Ectodermal cell (in vitro differentiated cells): ENCODE measurements at regions not wholly inside any gene's neighbourhood (a gene's known extent, or its start where the extent isn't known, plus 50 kb on each side); places are given as distances from the start of the nearest gene placed in this dataset.

ENCODE experiments used
- H3K27ac ChIP-seq: 2 replicates; pipeline ENCODE4 v1.7.0; 2013; ENCODE audit warnings: mild to moderate bottlenecking, low read depth, low read length; ENCODE audit not compliant: insufficient read depth, poor library complexity, severe bottlenecking
- H3K27me3 ChIP-seq: 2 replicates; pipeline ENCODE4 v1.7.0; 2013; ENCODE audit warnings: mild to moderate bottlenecking, low read length; ENCODE audit not compliant: insufficient read depth, control insufficient read depth, poor library complexity, severe bottlenecking
- H3K36me3 ChIP-seq: one replicate; pipeline ENCODE4 v1.7.0; 2013; ENCODE audit warnings: low read length; ENCODE audit not compliant: control insufficient read depth, insufficient read depth
- H3K4me1 ChIP-seq: one replicate; pipeline ENCODE4 v1.7.0; 2013; ENCODE audit warnings: low read length; ENCODE audit not compliant: control insufficient read depth, insufficient read depth
- H3K4me3 ChIP-seq: 2 replicates; pipeline ENCODE4 v1.7.0; 2013; ENCODE audit warnings: low read depth, low read length, control low read depth; ENCODE audit not compliant: insufficient read depth
- H3K9me3 ChIP-seq: 2 replicates; pipeline ENCODE4 v1.7.0; 2013; ENCODE audit warnings: mild to moderate bottlenecking, low read length, moderate library complexity; ENCODE audit not compliant: control insufficient read depth
- WGBS, 2 experiments: methylation state at CpG; one replicate each; pipeline ENCODE4 v1.1.7; 2013; ENCODE audit warnings: missing lambda C conversion rate in 2 of 2; 5-methylcytosine and 5-hydroxymethylcytosine counted together

DNA sequence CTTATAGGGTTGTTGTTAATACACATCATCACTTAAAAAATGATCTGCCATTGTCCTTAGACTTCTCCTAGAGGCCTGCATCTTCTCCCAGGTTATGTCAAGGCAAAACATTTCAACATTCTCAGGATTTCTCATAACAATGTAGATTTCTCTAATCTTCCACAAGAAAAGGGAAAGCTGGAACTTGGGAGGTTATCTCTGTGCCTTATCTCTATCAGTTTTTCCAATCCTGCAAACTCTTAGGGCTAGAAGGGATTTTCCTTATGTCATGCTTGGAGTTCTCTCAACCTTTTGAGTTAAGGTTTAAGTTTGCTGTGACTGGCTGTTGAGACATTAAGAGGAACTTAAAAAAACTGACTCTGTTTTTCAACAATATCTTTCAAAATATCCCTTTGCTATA is 300.6 kb upstream of the TFPI start:
- Histone ChIP-seq H3K4me1 (no peaks in the 10 kb centered on the region), H3K27me3 (no peaks in the 10 kb centered on the region), H3K27ac (no peak overlapping the region), H3K4me3 (no peak overlapping the region), H3K36me3 (no peaks in the 10 kb centered on the region), H3K9me3 (no peaks in the 10 kb centered on the region)

DNA sequence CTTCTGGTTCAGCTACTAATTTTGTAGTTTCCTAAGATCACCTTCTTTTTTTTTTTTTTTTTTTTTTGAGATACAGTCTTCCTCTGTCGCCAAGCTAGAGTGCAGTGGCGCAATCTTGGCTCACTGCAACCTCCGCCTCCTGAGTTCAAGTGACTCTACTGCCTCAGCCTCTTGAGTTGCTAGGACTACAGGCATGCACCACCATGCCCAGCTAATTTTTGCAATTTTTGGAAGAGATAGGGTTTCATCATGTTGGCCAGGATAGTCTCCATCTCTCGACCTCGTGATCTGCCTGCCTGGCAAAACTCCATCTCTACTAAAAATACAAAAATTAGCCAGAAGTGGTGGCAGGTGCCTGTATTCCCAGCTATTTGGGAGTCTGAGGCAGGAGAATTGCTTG is 301.5 kb upstream of the TFPI start:
- 81 to 96% methylated on average over 5 of the region's 5 CpGs for WGBS, 2 experiments

DNA sequence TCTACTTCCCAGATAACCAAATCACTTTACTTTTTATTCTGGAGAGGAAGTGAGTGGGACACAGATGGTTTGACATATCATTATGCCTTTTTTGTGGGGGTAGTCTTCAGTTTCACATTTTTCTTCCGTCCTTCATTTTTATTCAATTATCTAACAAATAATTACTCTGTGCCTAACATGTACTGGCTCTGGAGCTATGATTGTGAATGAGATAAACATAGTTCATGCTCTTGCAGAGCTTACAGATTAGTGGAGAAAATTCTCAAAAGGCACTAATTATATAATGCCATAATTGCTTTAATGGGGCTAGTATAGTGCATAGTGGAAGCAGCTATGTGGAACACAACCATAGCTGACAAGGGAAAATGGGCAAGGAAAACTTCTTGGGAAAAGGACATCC is 303.6 kb upstream of the TFPI start:
- H3K4me3 ChIP-seq = no peak overlapping the region

More for the DNA sequence above, 301.5 kb upstream of the TFPI start:
- H3K4me3 ChIP-seq = no peak overlapping the region
- no peak overlapping the region for H3K27ac ChIP-seq
- H3K9me3 ChIP-seq = no peaks in the 10 kb centered on the region
- H3K27me3 ChIP-seq = no peaks in the 10 kb centered on the region
- no peaks in the 10 kb centered on the region for H3K36me3 ChIP-seq
- no peaks in the 10 kb centered on the region for H3K4me1 ChIP-seq

DNA sequence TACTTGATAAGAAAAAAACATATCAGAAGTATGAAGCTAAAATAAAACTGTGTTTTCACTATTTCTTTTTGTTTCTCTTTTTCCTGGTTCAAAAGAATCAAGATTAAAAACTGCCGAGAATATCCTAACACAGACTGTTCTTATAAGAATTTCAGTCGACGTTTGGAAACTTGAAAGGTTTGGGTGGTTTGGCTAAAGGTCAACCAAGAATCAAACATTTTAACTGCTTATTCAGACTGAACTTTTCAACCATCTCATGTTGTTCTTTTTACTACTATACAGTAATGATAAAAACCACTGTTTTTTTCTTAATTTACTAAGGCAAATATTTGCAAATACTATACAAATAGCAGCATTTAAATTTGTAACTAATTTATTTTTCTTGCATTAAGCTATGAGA is 308.5 kb upstream of the TFPI start:
- Histone ChIP-seq H3K27ac (no peak overlapping the region), H3K36me3 (no peaks in the 10 kb centered on the region), H3K4me1 (no peaks in the 10 kb centered on the region), H3K9me3 (no peaks in the 10 kb centered on the region), H3K27me3 (no peaks in the 10 kb centered on the region), H3K4me3 (no peak overlapping the region)
- 93 to 97% methylated on average over 3 of the region's 3 CpGs for WGBS, 2 experiments

More for the DNA sequence above, 303.6 kb upstream of the TFPI start:
- Histone ChIP-seq H3K4me1 (no peaks in the 10 kb centered on the region), H3K36me3 (no peaks in the 10 kb centered on the region), H3K27ac (no peak overlapping the region), H3K27me3 (no peaks in the 10 kb centered on the region), H3K9me3 (no peaks in the 10 kb centered on the region)
- no CpG with 5 or more reads among the region's 1 CpG for WGBS, 2 experiments

DNA sequence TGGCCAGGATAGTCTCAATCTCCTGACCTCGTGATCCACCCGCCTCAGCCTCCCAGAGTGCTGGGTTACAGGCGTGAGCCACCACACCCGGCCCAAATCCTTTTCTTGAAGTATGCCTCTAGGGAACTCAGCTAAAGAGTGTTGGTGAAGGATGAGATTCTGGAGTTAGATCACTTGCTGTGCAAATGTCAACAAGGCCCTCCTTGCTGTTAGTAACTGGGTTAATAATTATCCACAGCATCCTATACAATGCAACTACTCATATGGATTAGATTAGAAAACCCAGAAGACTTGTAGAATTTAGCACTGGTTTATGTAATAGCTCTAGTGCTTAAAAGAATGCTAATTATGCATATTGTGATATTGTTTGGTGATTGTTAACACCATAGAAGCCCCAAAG is 310.8 kb upstream of the TFPI start:
- no peaks in the 10 kb centered on the region for H3K4me1 ChIP-seq
- H3K36me3 ChIP-seq = no peaks in the 10 kb centered on the region
- WGBS, 2 experiments = 93% methylated on average over 4 of the region's 4 CpGs

DNA sequence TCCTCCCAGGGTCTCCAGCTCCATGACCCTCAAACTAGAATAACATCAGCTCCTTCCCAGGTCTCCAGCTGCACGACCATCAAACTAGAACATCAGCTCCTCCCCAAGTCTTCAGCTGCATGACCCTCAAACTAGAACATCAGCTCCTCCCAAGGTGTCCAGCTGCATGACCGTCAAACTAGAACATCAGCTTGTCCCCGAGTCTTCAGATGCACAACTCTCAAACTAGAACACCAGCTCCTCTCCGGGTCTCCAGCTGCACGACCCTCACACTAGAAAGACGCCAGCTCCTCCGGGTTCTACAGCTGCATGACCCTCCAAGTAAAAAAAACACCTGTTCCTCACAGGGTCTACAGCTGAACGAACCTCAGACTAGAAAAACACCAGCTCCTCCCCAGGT is 312.9 kb upstream of the TFPI start:
- Histone ChIP-seq H3K4me1 (no peaks in the 10 kb centered on the region), H3K36me3 (no peaks in the 10 kb centered on the region)
- 90 to 93% methylated on average over 8 of the region's 8 CpGs for WGBS, 2 experiments

More for the DNA sequence above, 310.8 kb upstream of the TFPI start:
- no peaks in the 10 kb centered on the region for H3K9me3 ChIP-seq
- no peaks in the 10 kb centered on the region for H3K27me3 ChIP-seq
- no peak overlapping the region for H3K27ac ChIP-seq
- H3K4me3 ChIP-seq = no peak overlapping the region

GRCh38 chr2:187869195-187869594 is 315.0 kb upstream of the TFPI start:
- 81 to 83% methylated on average over 9 of the region's 9 CpGs for WGBS, 2 experiments
- Histone ChIP-seq H3K4me3 (no peak overlapping the region), H3K27me3 (no peaks in the 10 kb centered on the region), H3K9me3 (no peaks in the 10 kb centered on the region), H3K4me1 (no peaks in the 10 kb centered on the region), H3K36me3 (no peaks in the 10 kb centered on the region), H3K27ac (no peak overlapping the region)

More for the DNA sequence above, 312.9 kb upstream of the TFPI start:
- Histone ChIP-seq H3K4me3 (no peak overlapping the region), H3K9me3 (no peaks in the 10 kb centered on the region), H3K27me3 (no peaks in the 10 kb centered on the region), H3K27ac (no peak overlapping the region)

DNA sequence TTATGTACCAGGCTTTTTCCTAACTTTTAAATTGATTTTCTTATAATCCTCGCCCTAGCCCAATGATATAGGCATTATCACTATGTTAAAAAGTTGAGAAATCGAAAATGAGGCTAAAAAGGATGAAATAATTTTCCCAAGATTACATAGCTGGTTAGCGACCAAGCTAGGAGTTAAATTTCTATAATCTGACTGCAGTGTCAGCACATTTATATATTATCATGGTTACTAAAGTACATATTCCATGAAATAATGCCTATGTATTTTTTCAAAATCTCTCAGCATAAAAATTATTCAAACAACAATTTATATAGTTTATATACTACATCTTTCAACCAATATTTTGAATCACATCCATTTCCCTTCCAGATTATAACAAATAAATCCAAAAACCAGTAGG is 317.3 kb upstream of the TFPI start:
- H3K27ac ChIP-seq = no peak overlapping the region
- H3K36me3 ChIP-seq = no peaks in the 10 kb centered on the region
- H3K27me3 ChIP-seq = no peaks in the 10 kb centered on the region
- no peak overlapping the region for H3K4me3 ChIP-seq
- no peaks in the 10 kb centered on the region for H3K4me1 ChIP-seq
- H3K9me3 ChIP-seq = no peaks in the 10 kb centered on the region
- WGBS, 2 experiments = 100% methylated on average over 1 to 2 of the region's 3 CpGs

- WGBS, 2 experiments = 67 to 100% methylated on average over 1 to 2 of the region's 2 CpGs
Observed at GRCh38 chr2:187873132-187873531, 318.9 kb upstream of the TFPI start.

DNA sequence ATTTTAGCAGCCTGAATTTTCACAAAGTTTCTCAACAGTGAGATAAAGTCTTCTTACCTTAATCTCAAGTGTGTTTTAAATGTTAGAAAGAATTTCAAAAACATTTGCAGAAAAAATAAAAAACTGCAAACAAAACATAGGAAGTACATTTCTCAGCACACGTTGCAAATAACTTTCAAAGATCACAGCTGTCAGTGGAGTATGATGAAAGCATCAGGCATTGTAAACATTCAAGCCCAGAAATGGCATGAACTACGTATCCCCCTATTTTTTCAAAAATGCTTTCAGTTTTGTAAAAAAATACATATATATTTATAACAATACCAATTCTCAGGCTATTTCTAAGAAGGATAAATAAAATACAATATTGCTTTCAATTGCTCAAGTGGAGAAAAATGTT is 320.6 kb upstream of the TFPI start:
- H3K27me3 ChIP-seq = no peaks in the 10 kb centered on the region
- no peaks in the 10 kb centered on the region for H3K4me1 ChIP-seq
- no peaks in the 10 kb centered on the region for H3K36me3 ChIP-seq
- no peaks in the 10 kb centered on the region for H3K9me3 ChIP-seq
- H3K27ac ChIP-seq = no peak overlapping the region
- 86 to 87% methylated on average over 1 of the region's 2 CpGs for WGBS, 2 experiments
- no peak overlapping the region for H3K4me3 ChIP-seq

More at GRCh38 chr2:187873132-187873531, 318.9 kb upstream of the TFPI start:
- no peak overlapping the region for H3K27ac ChIP-seq
- no peak overlapping the region for H3K4me3 ChIP-seq
- H3K27me3 ChIP-seq = no peaks in the 10 kb centered on the region
- no peaks in the 10 kb centered on the region for H3K9me3 ChIP-seq
- H3K4me1 ChIP-seq = no peaks in the 10 kb centered on the region
- no peaks in the 10 kb centered on the region for H3K36me3 ChIP-seq
